Heart left ventricle (tissue), 16 donors: ENCODE measurements at regions not wholly inside any gene's neighbourhood (a gene's known extent, or its start where the extent isn't known, plus 50 kb on each side); places are given as distances from the start of the nearest gene placed in this dataset.

Experiments used
- ATAC-seq, 4 donors: fragments of 200-7000 bp; cut with Tn5 transposase; one replicate each; pipeline ENCODE4 v1.9.1; 2020 to 2022; ENCODE audit warnings: moderate library complexity in 4 of 4, mild to moderate bottlenecking in 3 of 4, moderate number of reproducible peaks in 1 of 4
- DNase-seq, 5 donors: peaks; one replicate each; pipeline ENCODE4 v3.0.0-alpha.2; 2020
- H3K27ac ChIP-seq, 12 donors: fragments of 200-600 bp; sonication (generic) in 4 of 12; one replicate each; pipeline versions ENCODE4 v1.5.0 to v1.8.0; 2016 to 2022; ENCODE audit warnings: mild to moderate bottlenecking in 2 of 12
- H3K27me3 ChIP-seq, 9 donors: fragments of 200-600 bp; sonication (generic) in 2 of 9; one replicate each; pipeline versions ENCODE4 v1.5.1 to v1.8.0; 2016 to 2022; ENCODE audit warnings: mild to moderate bottlenecking in 3 of 9
- H3K36me3 ChIP-seq, 9 donors: fragments of 200-600 bp; sonication (generic) in 2 of 9; one replicate each; pipeline versions ENCODE4 v1.5.0 to v1.8.0; 2018 to 2022; ENCODE audit warnings: mild to moderate bottlenecking in 2 of 9
- H3K4me1 ChIP-seq, 12 donors: fragments of 200-600 bp; sonication (generic) in 4 of 12; one replicate each; pipeline versions ENCODE4 v1.5.0 to v1.8.0; 2016 to 2022; ENCODE audit warnings: mild to moderate bottlenecking in 3 of 12
- H3K4me3 ChIP-seq, 12 donors: fragments of 200-600 bp; sonication (generic) in 4 of 12; one replicate each; pipeline versions ENCODE4 v1.5.0 to v1.8.0; 2017 to 2022; ENCODE audit warnings: mild to moderate bottlenecking in 9 of 12, moderate library complexity in 4 of 12
- H3K9me3 ChIP-seq, 12 donors: fragments of 200-600 bp; sonication (generic) in 4 of 12; one replicate each; pipeline versions ENCODE4 v1.5.0 to v1.8.0; 2016 to 2022; ENCODE audit warnings: mild to moderate bottlenecking in 1 of 12
- POLR2A ChIP-seq, 2 donors: fragments of 450-650 bp; IDR thresholded peaks; one replicate each; pipeline ENCODE4 v1.6.1; 2017; ENCODE audit warnings: antibody characterized with exemption in 2 of 2, mild to moderate bottlenecking in 2 of 2, moderate library complexity in 2 of 2
- WGBS, 4 donors: extraction: QIAGEN DNeasy Blood & Tissue Kit in 2 of 4; methylation state at CpG; one replicate each; pipeline versions ENCODE4 v1.1.5 to v1.1.7; 2013 to 2018; 5-methylcytosine and 5-hydroxymethylcytosine counted together
- intact Hi-C, 10 donors: fragments of 100-400 bp; cut with DNase I; formaldehyde crosslinking; loops; one replicate each; pipeline versions ENCODE4 v1.11.1 to v1.14.2; 2022
- TF ChIP-seq, protein P1 (sequence below), 12 donors: fragments of 200-600 bp; sonication (generic) in 4 of 12; IDR thresholded peaks; one replicate each; pipeline versions ENCODE4 v1.5.0 to v1.8.0; 2018 to 2022; ENCODE audit warnings: antibody characterized with exemption in 12 of 12, mild to moderate bottlenecking in 5 of 12
- donor health status: ischemic (EF 13 %, LVEDD 7.1; RV severe dilation, severe dysfunction).
- donor health status: healthy with polysubstance abuse.
- donor health status: DM: no; HTN: yes; CAD: no.
- donor health status: DM: no; HTN: no; CAD: no.
- donor health status: ischemic (EF 25% LVEDD 6.9; RV normal size, moderate dysfunction).
- donor health status: ischemic (EF 25% LVEDD 5.7; RV mildly dilated, moderate dysfunction).
- donor health status: healthy.
- donor health status: DM: yes; HTN: yes; CAD: no.
- donor health status: ischemic (EF 35%, LVEDD 5.7; RV mildly dilated, moderate dysfunction).
- donor health status: nonischemic (EF 11% LVEDD 7.7; RV severe dilation, severe dysfunction).
- donor health status: DM: yes; HTN: yes; CAD: no.
- donor health status: PGD.
- donor health status: ischemic (EF 29% LVEDD 5.4; RV normal size, mild dysfunction).
- donor health status: nonischemic (EF 23%, LVEDD 6.1; RV moderate dilation, normal function).

DNA sequence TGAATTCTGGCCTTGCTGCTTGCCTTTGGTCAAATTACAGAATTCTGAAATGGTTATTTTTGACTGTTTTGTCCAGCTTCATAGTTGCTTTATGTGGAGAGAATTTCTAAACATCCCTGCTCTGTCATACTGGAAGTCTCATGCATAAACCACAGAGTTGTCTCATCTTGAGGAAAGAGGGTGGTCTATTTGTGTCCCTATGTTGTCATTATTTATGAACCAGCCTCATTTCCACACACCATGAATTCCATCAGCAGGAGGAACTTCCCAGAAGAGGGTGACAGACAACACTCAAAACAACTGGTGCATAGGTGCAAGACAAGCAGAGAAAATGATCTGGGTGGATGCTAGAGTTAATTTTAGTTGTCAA, 525.8 kb upstream of the GOT2 start:
- intact Hi-C loops: no loop called here
- ATAC-seq: no peak
- H3K27me3 ChIP-seq: no peaks in the 10 kb centered on the region
- no peaks in the 10 kb centered on the region for H3K9me3 ChIP-seq
- no peak overlapping the region for H3K27ac ChIP-seq
- DNase-seq: no peak
- no peaks in the 10 kb centered on the region for H3K36me3 ChIP-seq
- H3K4me3 ChIP-seq: no peak overlapping the region
- TF ChIP-seq, protein P1, sequence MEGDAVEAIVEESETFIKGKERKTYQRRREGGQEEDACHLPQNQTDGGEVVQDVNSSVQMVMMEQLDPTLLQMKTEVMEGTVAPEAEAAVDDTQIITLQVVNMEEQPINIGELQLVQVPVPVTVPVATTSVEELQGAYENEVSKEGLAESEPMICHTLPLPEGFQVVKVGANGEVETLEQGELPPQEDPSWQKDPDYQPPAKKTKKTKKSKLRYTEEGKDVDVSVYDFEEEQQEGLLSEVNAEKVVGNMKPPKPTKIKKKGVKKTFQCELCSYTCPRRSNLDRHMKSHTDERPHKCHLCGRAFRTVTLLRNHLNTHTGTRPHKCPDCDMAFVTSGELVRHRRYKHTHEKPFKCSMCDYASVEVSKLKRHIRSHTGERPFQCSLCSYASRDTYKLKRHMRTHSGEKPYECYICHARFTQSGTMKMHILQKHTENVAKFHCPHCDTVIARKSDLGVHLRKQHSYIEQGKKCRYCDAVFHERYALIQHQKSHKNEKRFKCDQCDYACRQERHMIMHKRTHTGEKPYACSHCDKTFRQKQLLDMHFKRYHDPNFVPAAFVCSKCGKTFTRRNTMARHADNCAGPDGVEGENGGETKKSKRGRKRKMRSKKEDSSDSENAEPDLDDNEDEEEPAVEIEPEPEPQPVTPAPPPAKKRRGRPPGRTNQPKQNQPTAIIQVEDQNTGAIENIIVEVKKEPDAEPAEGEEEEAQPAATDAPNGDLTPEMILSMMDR (IDR thresholded peaks at IDR 0.05): no peak
- TF ChIP-seq POLR2A (IDR thresholded peaks at IDR 0.05): no peak
- H3K4me1 ChIP-seq: no peaks in the 10 kb centered on the region

- WGBS, 4 donors: 71 to 78% (median 75%) methylated on average over 18 of the region's 18 CpGs
- Histone ChIP-seq H3K27me3 (no peaks in the 10 kb centered on the region), H3K27ac (no peak overlapping the region), H3K9me3 (peaks cover 0 to 6% (median 0%) of the 10 kb centered on the region in 12 donors), H3K36me3 (no peaks in the 10 kb centered on the region), H3K4me3 (no peak overlapping the region), H3K4me1 (no peaks in the 10 kb centered on the region)
- no peak for ATAC-seq
- intact Hi-C loops: no loop called here
- no peak for DNase-seq
- TF ChIP-seq, protein P1 (IDR thresholded peaks at IDR 0.05): no peak
- TF ChIP-seq POLR2A (IDR thresholded peaks at IDR 0.05): no peak
Observed at GRCh38 chr16:59259074-59259949, 525.2 kb upstream of the GOT2 start.

DNA sequence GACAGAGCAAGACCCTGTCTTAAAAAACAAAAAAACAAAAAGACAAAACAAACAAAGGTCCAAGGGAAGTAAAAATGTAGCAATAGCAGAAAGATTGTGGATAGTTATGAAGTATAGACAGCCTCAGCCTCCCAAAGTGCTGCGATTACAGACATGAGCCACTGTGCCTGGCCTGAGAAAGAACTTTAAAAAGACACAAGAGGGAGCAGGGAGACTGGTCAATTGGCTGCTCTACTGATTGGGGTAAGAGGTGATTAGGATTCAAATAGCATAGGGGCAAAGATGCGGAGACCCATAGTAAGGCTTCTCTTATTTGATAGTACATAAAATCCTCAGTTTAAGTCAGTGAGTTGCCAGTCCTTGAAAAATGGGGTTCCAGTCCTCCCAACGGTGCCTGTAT, 518.2 kb upstream of the GOT2 start:
- Histone ChIP-seq H3K36me3 (no peaks in the 10 kb centered on the region), H3K27ac (no peak overlapping the region), H3K4me3 (no peak overlapping the region), H3K9me3 (peaks cover 0 to 8% (median 0%) of the 10 kb centered on the region in 12 donors), H3K27me3 (no peaks in the 10 kb centered on the region), H3K4me1 (no peaks in the 10 kb centered on the region)
- TF ChIP-seq, protein P1 (IDR thresholded peaks at IDR 0.05): no peak
- TF ChIP-seq POLR2A (IDR thresholded peaks at IDR 0.05): no peak
- ATAC-seq: no peak
- intact Hi-C loops: no loop called here
- 76 to 84% (median 79%) methylated on average over 3 of the region's 3 CpGs for WGBS, 4 donors
- DNase-seq: no peak

- no peak for ATAC-seq
- DNase-seq: no peak
- H3K27ac ChIP-seq: no peak overlapping the region
- intact Hi-C loops: no loop called here
- no peaks in the 10 kb centered on the region for H3K4me1 ChIP-seq
- H3K4me3 ChIP-seq: no peak overlapping the region
- no peaks in the 10 kb centered on the region for H3K27me3 ChIP-seq
- WGBS, 4 donors: 34 to 59% (median 41%) methylated on average over 4 of the region's 4 CpGs
- H3K36me3 ChIP-seq: no peaks in the 10 kb centered on the region
- TF ChIP-seq, protein P1 (IDR thresholded peaks at IDR 0.05): no peak
- no peak for TF ChIP-seq POLR2A (IDR thresholded peaks at IDR 0.05)
- peaks cover 0 to 2% (median 0%) of the 10 kb centered on the region in 12 donors for H3K9me3 ChIP-seq
Observed at GRCh38 chr16:59249011-59249410, 514.9 kb upstream of the GOT2 start.
